NB4 (cell line): ENCODE measurements at regions not wholly inside any gene's neighbourhood (a gene's known extent, or its start where the extent isn't known, plus 50 kb on each side); places are given as distances from the start of the nearest gene placed in this dataset.

Experiments
- DNase-seq: peaks from one replicate; pipeline ENCODE4 v3.0.0; 2010; ENCODE audit warnings: low read depth
- H3K4me3 ChIP-seq: one replicate; pipeline ENCODE4 v1.5.1; 2011; ENCODE audit warnings: mild to moderate bottlenecking, low read depth, low read length, moderate library complexity
- MYC ChIP-seq: IDR thresholded peaks from 2 replicates; pipeline ENCODE4 v1.6.1; 2011; ENCODE audit warnings: low read depth, low read length
- POLR2A ChIP-seq: IDR thresholded peaks from 2 replicates; pipeline ENCODE4 v1.6.1; 2011; ENCODE audit warnings: mild to moderate bottlenecking; ENCODE audit not compliant: insufficient read length; ENCODE audit errors: extremely low read depth
- TF ChIP-seq, protein P1 (sequence below): IDR thresholded peaks from one replicate; pipeline ENCODE4 v1.5.1; 2012; ENCODE audit warnings: low read depth, low read length
- TF ChIP-seq, protein P2 (sequence below): IDR thresholded peaks from 2 replicates; pipeline ENCODE4 v1.6.1; 2011; ENCODE audit warnings: low read depth, low read length

DNA sequence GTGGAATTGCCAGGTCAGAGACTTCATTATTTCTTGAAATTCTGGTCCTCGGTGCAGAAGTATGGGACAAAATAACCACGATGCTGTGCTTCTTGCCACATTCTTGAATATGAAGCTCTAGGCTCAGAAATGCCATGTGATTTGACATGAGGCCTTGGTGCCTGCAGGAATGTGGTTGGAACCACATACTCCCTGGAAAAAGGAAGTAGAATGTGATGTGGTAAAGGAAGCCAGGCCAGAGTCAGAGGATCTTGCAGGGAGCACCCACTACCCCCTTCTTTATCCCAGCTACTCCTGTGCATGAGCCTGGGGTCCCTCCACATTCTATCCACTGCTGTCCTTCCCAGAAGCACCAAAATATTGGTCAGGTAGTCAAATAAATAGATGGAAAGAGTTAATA lies 80.9 kb downstream of the FOXD1 start:
- TF ChIP-seq, protein P1, sequence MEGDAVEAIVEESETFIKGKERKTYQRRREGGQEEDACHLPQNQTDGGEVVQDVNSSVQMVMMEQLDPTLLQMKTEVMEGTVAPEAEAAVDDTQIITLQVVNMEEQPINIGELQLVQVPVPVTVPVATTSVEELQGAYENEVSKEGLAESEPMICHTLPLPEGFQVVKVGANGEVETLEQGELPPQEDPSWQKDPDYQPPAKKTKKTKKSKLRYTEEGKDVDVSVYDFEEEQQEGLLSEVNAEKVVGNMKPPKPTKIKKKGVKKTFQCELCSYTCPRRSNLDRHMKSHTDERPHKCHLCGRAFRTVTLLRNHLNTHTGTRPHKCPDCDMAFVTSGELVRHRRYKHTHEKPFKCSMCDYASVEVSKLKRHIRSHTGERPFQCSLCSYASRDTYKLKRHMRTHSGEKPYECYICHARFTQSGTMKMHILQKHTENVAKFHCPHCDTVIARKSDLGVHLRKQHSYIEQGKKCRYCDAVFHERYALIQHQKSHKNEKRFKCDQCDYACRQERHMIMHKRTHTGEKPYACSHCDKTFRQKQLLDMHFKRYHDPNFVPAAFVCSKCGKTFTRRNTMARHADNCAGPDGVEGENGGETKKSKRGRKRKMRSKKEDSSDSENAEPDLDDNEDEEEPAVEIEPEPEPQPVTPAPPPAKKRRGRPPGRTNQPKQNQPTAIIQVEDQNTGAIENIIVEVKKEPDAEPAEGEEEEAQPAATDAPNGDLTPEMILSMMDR: no peak
- TF ChIP-seq, protein P2, sequence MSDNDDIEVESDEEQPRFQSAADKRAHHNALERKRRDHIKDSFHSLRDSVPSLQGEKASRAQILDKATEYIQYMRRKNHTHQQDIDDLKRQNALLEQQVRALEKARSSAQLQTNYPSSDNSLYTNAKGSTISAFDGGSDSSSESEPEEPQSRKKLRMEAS: no peak
- no peak for TF ChIP-seq POLR2A
- H3K4me3 ChIP-seq: no peak overlapping the region
- no peak for DNase-seq

DNA sequence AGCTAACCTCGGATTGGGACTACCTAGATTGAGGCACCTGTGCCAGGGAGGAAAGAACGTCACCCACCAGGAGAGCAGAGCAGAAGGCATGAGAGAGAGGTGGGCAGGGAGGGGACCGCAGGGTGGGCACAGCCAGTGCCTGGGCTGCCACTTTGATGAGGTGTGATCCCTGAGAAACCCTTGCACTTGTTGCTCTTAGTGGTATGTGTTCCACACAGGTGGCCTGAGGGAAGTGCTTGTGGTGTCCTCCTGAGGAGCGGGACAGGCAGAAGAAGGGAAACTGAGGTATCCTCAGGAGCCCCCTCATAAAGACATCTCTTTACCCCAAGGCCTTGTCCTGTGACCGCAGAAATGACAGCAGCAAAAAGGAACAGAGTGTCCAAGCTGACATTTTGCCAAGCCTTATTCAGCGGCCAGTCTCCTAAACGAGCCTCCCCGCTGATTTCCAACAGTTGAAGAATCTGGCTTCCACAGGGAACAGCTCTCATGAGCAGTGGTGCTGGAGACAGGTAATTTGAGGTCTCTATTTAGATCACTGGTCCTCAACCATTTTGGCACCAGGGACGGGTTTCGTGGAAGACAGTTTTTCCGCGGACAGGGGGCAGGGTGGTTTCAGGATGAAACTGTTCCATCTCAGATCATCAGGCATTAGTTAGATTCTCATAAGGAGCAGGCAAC lies 82.4 kb downstream of the FOXD1 start:
- no peak overlapping the region for H3K4me3 ChIP-seq
- no peak for DNase-seq
- TF ChIP-seq, protein P2: no peak
- TF ChIP-seq MYC (no peak), POLR2A (no peak)
- TF ChIP-seq, protein P1: no peak

DNA sequence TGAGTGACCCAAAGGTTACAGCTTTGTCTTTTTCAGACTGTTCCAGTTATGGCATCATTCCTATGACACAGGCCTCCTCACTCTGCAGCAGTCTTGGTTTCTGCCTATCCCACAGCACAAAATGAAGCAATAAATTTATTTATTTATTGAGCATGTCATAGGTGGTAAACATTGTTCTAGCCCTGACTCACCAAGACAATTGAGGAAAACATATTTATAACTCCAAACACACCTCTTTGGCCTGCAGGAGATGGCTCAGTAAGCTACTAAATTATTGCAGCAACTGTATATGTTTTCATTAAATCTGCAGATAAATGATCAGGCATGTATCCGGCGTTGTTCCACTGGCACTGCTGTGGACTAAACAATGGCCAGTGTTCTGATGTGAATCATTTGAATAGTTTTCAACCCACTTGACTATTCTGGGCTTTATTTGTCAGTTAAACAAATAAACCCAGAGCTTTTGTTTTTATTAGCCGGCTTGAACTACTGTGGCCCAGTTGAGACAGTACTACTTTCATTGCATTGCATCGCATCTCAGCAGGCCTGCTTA lies 83.2 kb downstream of the FOXD1 start:
- no peak for DNase-seq
- TF ChIP-seq, protein P1: no peak
- TF ChIP-seq, protein P2: no peak
- TF ChIP-seq MYC: no peak
- no peak for TF ChIP-seq POLR2A

DNA sequence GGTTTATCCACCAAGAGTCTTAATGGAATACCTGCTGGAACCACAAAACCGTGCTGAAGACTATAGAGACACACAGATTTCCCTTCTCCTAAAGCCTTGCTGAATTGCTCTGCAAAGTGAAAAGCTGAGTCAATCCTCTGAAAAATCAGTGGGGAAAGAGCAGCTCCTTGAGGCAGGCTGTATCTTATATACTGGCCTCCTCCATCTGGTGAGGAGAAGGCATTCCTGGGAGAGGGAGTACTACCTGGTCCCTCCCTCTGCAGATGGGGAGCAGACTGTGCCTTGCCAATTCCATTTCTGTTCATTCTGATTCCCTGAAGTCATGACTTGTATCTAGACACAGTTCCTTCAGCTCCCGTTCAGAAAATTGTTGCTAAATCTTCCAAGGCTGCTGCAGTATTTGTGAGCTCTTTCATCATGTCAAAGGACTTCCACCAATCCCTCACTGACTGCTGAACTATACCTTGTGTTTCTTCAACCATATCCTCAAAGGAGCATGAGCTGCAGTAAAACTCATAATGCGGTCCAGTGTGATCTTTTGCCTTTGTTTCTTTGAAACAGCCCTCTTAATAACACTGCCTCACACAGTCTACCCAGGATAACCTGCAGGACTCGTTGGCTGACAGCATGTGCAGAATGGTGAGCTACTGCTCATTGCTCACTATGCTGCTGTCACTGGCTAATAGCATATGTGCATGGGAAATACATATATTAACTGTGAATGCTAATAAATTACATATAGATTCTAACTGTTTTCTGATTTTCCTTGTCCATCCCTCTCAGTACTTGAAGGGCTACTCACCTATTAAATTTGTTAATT lies 84.5 kb downstream of the FOXD1 start:
- no peak overlapping the region for H3K4me3 ChIP-seq
- DNase-seq: peak; percentile 38
- TF ChIP-seq POLR2A (no peak), MYC (no peak)
- TF ChIP-seq, protein P2: no peak
- TF ChIP-seq, protein P1: no peak

More for the DNA sequence above, 83.2 kb downstream of the FOXD1 start:
- H3K4me3 ChIP-seq: no peak overlapping the region

DNA sequence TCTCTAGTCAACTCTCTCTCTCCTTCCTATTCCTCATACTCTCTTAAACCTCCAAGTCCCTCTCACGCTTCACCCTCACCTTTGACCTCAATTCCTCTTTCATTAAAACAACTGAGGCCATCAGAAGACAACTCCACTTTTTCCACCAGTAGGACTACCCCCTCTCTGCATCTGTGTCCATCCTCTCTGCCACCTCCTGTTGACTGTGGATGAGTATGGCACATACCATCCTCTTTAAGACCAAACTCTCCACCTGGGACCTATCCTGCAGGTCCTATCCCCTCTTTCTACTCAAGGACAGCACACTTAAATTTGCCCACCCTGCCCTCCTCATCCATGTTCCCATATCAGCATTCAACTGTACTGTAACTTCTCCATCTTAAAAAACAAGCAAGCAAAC lies 89.2 kb downstream of the FOXD1 start:
- no peak overlapping the region for H3K4me3 ChIP-seq
- DNase-seq: no peak
- TF ChIP-seq, protein P2: no peak
- TF ChIP-seq POLR2A: no peak
- TF ChIP-seq, protein P1: no peak
- no peak for TF ChIP-seq MYC
